KMS-11 (cell line): ENCODE measurements at regions not wholly inside any gene's neighbourhood (a gene's known extent, or its start where the extent isn't known, plus 50 kb on each side); places are given as distances from the start of the nearest gene placed in this dataset.

Source experiments
- H2AFZ ChIP-seq: fragments of 200-600 bp; sonication (generic); 2 replicates; pipeline ENCODE4 v1.6.1; 2016; ENCODE audit warnings: antibody characterized with exemption, mixed run types, low read depth
- H3K27ac ChIP-seq: fragments of 200-600 bp; sonication (generic); 2 replicates; pipeline ENCODE4 v1.6.1; 2016; ENCODE audit warnings: mild to moderate bottlenecking, mixed run types
- H3K27me3 ChIP-seq: fragments of 200-600 bp; sonication (generic); 2 replicates; pipeline ENCODE4 v1.6.1; 2017; ENCODE audit warnings: mild to moderate bottlenecking, low read depth, mixed run types, moderate library complexity; ENCODE audit not compliant: insufficient read depth
- H3K36me3 ChIP-seq: fragments of 200-600 bp; sonication (generic); 2 replicates; pipeline ENCODE4 v1.6.1; 2017; ENCODE audit warnings: mild to moderate bottlenecking, mixed run types; ENCODE audit not compliant: insufficient read depth
- H3K4me1 ChIP-seq: fragments of 200-600 bp; sonication (generic); 2 replicates; pipeline ENCODE4 v1.6.1; 2016; ENCODE audit warnings: mild to moderate bottlenecking, low read depth, mixed run types; ENCODE audit not compliant: poor library complexity, severe bottlenecking
- H3K4me2 ChIP-seq: fragments of 200-600 bp; sonication (generic); 2 replicates; pipeline ENCODE4 v1.7.0; 2016; ENCODE audit warnings: mild to moderate bottlenecking, mixed run types
- H3K4me3 ChIP-seq: fragments of 200-600 bp; sonication (generic); IDR thresholded peaks from 2 replicates; pipeline ENCODE4 v1.6.1; 2017; ENCODE audit warnings: low read depth, low read length, mixed read lengths; ENCODE audit not compliant: insufficient read depth
- H3K79me2 ChIP-seq: fragments of 200-600 bp; sonication (generic); 2 replicates; pipeline ENCODE4 v1.6.1; 2016; ENCODE audit warnings: low read depth, mixed run types; ENCODE audit not compliant: insufficient read depth
- H3K9ac ChIP-seq: fragments of 200-600 bp; sonication (generic); 2 replicates; pipeline ENCODE4 v1.6.1; 2016; ENCODE audit warnings: mild to moderate bottlenecking, mixed run types
- H4K20me1 ChIP-seq: fragments of 200-600 bp; sonication (generic); 2 replicates; pipeline ENCODE4 v1.6.1; 2016; ENCODE audit warnings: mild to moderate bottlenecking, mixed run types; ENCODE audit not compliant: insufficient read depth
- TF ChIP-seq, protein P1 (sequence below): fragments of 200-600 bp; sonication (generic); conservative IDR thresholded peaks from 2 replicates; pipeline ENCODE4 v1.6.1; 2017; ENCODE audit warnings: low read depth, mild to moderate bottlenecking, antibody characterized with exemption, low read length, moderate library complexity, mixed read lengths

DNA sequence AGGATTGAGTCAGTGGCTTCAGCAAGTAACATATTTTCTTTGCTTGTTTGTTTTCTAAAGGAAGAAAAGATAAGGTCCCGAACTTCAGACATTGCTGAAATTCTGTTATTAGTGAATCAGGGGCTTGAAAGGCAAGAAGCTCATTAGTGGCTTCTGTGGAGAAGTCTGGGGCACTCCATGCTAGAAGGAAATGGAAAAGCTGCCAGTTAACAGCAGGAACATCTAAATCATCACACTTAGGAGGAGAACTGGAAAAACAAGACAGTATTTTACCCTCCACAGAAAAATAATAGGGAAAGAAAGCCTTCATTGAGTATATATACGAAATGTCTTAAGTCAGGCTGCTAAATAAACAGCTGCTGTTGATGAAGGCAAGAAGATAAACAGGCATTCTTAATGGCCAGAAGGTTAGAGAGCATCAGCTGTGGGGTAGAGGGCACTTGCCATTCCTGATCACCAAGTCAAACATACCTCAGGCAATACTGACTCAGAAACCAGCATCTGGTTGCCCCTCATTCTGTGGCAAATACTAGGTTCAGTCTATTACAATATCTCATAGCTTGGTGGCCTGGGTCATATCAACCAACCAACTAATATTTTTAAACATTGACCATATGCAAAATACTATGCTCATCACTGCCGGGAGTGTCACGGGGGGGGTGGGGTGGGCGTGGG lies 143.2 kb upstream of the TENT5A start:
- Histone ChIP-seq H3K4me1 (peaks cover 9% of the 10 kb centered on the region), H3K79me2 (no peaks in the 10 kb centered on the region), H3K27ac (no peak overlapping the region), H2AFZ (no peak overlapping the region), H3K9ac (no peak overlapping the region), H3K27me3 (no peaks in the 10 kb centered on the region), H4K20me1 (no peaks in the 10 kb centered on the region), H3K4me2 (no peak overlapping the region), H3K36me3 (no peaks in the 10 kb centered on the region), H3K4me3 (no peak overlapping the region)
- TF ChIP-seq, protein P1, sequence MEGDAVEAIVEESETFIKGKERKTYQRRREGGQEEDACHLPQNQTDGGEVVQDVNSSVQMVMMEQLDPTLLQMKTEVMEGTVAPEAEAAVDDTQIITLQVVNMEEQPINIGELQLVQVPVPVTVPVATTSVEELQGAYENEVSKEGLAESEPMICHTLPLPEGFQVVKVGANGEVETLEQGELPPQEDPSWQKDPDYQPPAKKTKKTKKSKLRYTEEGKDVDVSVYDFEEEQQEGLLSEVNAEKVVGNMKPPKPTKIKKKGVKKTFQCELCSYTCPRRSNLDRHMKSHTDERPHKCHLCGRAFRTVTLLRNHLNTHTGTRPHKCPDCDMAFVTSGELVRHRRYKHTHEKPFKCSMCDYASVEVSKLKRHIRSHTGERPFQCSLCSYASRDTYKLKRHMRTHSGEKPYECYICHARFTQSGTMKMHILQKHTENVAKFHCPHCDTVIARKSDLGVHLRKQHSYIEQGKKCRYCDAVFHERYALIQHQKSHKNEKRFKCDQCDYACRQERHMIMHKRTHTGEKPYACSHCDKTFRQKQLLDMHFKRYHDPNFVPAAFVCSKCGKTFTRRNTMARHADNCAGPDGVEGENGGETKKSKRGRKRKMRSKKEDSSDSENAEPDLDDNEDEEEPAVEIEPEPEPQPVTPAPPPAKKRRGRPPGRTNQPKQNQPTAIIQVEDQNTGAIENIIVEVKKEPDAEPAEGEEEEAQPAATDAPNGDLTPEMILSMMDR = no peak

DNA sequence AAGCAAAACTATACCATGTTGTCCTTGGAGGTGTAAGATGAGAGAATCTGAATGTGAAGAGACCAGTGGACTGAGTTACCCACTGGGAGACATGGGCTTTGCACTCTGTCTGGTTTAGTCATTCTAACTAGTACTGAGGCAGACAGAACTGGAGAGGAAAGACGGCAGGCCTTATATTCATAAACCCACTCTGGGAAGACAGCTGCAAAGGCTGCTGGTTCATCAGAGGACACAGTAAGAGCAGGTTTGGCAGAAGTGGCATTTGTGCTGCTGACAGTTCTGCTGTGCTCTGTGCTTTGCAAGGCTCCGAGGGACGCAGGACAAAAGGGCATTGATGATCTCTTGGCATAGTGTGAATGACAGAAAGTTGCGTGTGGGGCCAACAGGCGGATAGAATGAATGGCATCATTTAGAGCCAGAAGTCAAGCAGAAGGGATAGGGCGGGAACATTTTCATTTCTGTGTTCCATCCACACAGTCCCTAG lies 142.3 kb upstream of the TENT5A start:
- Histone ChIP-seq H3K27ac (no peak overlapping the region), H3K4me1 (peaks cover under 1% of the 10 kb centered on the region), H3K4me2 (no peak overlapping the region)

DNA sequence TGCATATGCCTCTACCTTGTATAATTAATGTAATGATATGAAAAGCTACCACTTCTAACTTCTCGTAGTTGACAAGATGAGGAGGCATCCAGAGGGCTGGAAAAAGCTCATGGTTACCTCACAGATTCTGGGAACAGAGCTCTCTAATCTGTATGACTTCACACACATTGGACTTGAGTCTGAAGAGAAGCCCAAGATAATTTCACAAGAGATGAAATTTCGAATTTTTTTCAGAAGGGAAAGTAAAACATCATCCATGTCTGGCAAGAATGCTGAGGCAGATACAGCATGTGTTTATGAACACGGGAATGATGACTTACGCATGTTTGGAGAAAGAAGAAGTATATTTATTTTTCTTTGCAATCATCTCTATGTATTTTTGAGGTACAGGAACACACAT lies 141.8 kb upstream of the TENT5A start:
- Histone ChIP-seq H3K36me3 (no peaks in the 10 kb centered on the region), H4K20me1 (no peaks in the 10 kb centered on the region), H3K4me2 (no peak overlapping the region), H3K27me3 (no peaks in the 10 kb centered on the region), H3K4me3 (no peak overlapping the region), H3K9ac (no peak overlapping the region), H3K27ac (no peak overlapping the region), H3K4me1 (no peaks in the 10 kb centered on the region), H3K79me2 (no peaks in the 10 kb centered on the region), H2AFZ (no peak overlapping the region)
- TF ChIP-seq, protein P1 = no peak

More for the DNA sequence above, 142.3 kb upstream of the TENT5A start:
- Histone ChIP-seq H3K9ac (no peak overlapping the region), H3K27me3 (no peaks in the 10 kb centered on the region), H2AFZ (no peak overlapping the region), H4K20me1 (no peaks in the 10 kb centered on the region), H3K79me2 (no peaks in the 10 kb centered on the region), H3K4me3 (no peak overlapping the region), H3K36me3 (no peaks in the 10 kb centered on the region)
- TF ChIP-seq, protein P1 = no peak

DNA sequence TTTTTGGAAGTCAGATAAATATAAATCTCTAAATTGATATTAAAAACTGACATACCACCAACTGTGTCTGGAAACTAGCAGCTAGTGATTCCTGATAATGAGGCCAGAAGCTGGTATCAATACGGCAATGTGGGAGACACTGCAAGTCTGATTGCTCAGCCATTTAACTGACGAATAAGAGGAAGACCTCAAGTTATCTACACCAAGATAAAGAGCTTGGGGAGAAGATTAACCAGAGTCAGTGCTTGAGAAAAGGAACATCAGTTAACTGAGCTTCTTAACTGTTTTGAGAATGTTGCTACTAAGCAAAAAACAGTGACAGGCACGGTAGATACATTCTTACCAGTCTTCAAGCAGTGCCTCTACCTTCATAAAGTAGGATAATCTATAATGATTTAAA lies 140.4 kb upstream of the TENT5A start:
- no peaks in the 10 kb centered on the region for H3K36me3 ChIP-seq
- no peaks in the 10 kb centered on the region for H3K4me1 ChIP-seq
- H3K27me3 ChIP-seq = no peaks in the 10 kb centered on the region
- H3K9ac ChIP-seq = no peak overlapping the region
- H4K20me1 ChIP-seq = no peaks in the 10 kb centered on the region
- H3K27ac ChIP-seq = no peak overlapping the region
- H3K4me3 ChIP-seq = no peak overlapping the region
- H3K79me2 ChIP-seq = no peaks in the 10 kb centered on the region
- TF ChIP-seq, protein P1 = no peak
- no peak overlapping the region for H3K4me2 ChIP-seq
- no peak overlapping the region for H2AFZ ChIP-seq
